Pancreas (tissue), 10 donors: ENCODE measurements at regions not wholly inside any gene's neighbourhood (a gene's known extent, or its start where the extent isn't known, plus 50 kb on each side); places are given as distances from the start of the nearest gene placed in this dataset.

Source experiments
- ATAC-seq, 4 donors: fragments of 200-7000 bp; cut with Tn5 transposase; one replicate each; pipeline versions ENCODE4 v1.8.0 to v1.9.1; 2020; ENCODE audit warnings: mild to moderate bottlenecking in 4 of 4, moderate library complexity in 4 of 4
- DNase-seq, 6 donors: peaks; one replicate each; pipeline ENCODE4 v3.0.0-alpha.2; 2020
- FAIRE-seq: peaks from 2 replicates; lab custom pipeline; 2012; peaks lifted over from hg19 to GRCh38; lab: Jason Lieb, UNC
- H3K27ac ChIP-seq, 4 donors: fragments of 200-600 bp; sonication (generic); 1 replicate in 3 of 4; 2 replicates in 1 of 4; pipeline versions ENCODE4 v1.5.0 to v1.8.0; 2020
- H3K27me3 ChIP-seq, 4 donors: fragments of 200-600 bp; one replicate each; pipeline ENCODE4 v1.8.0; 2021
- H3K36me3 ChIP-seq, 3 donors: fragments of 200-600 bp; sonication (generic) in 1 of 3; one replicate each; pipeline versions ENCODE4 v1.5.0 to v1.8.0; 2020 to 2021
- H3K4me1 ChIP-seq, 3 donors: fragments of 200-600 bp; one replicate each; pipeline ENCODE4 v1.8.0; 2021
- H3K4me3 ChIP-seq, 4 donors: fragments of 200-600 bp; sonication (generic) in 2 of 4; one replicate each; pipeline versions ENCODE4 v1.5.0 to v1.8.0; 2020 to 2021
- H3K9me3 ChIP-seq, 4 donors: fragments of 200-600 bp; one replicate each; pipeline ENCODE4 v1.8.0; 2021
- WGBS, 2 donors: extraction: QIAGEN DNeasy Blood & Tissue Kit; methylation state at CpG; one replicate each; pipeline ENCODE4 v1.1.7; 2013; 5-methylcytosine and 5-hydroxymethylcytosine counted together
- intact Hi-C, 3 donors: fragments of 100-400 bp; cut with DNase I; formaldehyde crosslinking; loops; one replicate each; pipeline versions ENCODE4 v1.11.1 to v1.14.2; 2022
- TF ChIP-seq, protein P1 (sequence below), 4 donors: fragments of 200-600 bp; sonication (generic) in 3 of 4; IDR thresholded peaks; one replicate each; pipeline versions ENCODE4 v1.5.0 to v1.8.0; 2021; ENCODE audit warnings: antibody characterized with exemption in 4 of 4
- donor health status: healthy with polysubstance abuse.
- donor health status: DM: no; HTN: no; CAD: no; lungs with moderate emphysema.
- donor health status: DM: no; HTN: no; CAD: no.
- donor health status: control.
- donor health status: control.
- donor health status: Bipolar disorder and iron deficiency.
- donor health status: DM: yes; HTN: yes; CAD: no.
- donor health status: DM: no; HTN: no; CAD: no.
- donor health status: DM: no; HTN: no; CAD: no.
- donor health status: DM: yes; HTN: yes; CAD: no.

DNA sequence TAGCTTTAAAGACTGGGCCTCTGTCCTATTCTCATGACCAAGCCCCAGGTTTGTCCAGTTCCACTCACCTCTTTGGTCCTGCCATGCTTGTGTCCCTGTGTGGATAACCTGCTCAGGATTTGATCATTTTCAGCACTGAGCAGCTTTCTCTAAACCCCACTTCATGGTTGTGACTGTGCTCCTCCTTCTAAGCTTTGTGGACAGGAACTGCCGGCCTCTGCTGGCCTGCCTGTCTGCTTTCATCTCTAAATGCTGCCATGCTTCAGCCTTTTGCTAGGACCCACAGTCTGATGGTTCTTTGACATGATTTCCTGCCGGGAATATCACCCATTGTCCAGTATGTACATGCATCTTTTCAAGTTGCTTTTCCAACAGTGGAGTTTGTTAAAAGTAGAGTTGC is 53.9 kb upstream of the STXBP6 start:
- ATAC-seq = no peak
- no peaks in the 10 kb centered on the region for H3K9me3 ChIP-seq
- intact Hi-C loops = no loop called here
- no peaks in the 10 kb centered on the region for H3K4me1 ChIP-seq
- TF ChIP-seq, protein P1, sequence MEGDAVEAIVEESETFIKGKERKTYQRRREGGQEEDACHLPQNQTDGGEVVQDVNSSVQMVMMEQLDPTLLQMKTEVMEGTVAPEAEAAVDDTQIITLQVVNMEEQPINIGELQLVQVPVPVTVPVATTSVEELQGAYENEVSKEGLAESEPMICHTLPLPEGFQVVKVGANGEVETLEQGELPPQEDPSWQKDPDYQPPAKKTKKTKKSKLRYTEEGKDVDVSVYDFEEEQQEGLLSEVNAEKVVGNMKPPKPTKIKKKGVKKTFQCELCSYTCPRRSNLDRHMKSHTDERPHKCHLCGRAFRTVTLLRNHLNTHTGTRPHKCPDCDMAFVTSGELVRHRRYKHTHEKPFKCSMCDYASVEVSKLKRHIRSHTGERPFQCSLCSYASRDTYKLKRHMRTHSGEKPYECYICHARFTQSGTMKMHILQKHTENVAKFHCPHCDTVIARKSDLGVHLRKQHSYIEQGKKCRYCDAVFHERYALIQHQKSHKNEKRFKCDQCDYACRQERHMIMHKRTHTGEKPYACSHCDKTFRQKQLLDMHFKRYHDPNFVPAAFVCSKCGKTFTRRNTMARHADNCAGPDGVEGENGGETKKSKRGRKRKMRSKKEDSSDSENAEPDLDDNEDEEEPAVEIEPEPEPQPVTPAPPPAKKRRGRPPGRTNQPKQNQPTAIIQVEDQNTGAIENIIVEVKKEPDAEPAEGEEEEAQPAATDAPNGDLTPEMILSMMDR (IDR thresholded peaks at IDR 0.05) = no peak
- no peaks in the 10 kb centered on the region for H3K27me3 ChIP-seq
- FAIRE-seq = no peak
- DNase-seq = no peak
- no peaks in the 10 kb centered on the region for H3K36me3 ChIP-seq
- WGBS, 2 donors = 41 to 82% methylated on average over 2 of the region's 2 CpGs
- H3K27ac ChIP-seq = no peak overlapping the region
- no peak overlapping the region for H3K4me3 ChIP-seq

DNA sequence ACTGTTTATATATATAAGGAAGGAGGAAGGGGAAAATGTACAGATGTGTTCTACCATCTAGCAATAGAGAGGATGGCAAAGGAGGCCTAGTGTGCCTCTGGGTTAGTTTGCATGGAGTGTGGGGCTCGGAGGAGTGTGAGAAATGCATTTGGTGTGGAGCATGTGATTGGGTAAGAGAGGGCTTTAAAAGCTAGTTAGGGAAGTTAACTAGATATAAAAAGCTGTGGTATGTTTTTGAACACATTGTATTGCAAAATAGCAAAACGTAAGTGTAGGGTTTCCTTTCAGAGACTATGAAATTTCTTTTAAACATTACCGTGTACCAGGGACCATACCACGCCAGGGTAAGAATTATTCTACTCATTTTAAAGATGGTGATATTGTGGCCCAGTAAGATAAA is 53.3 kb upstream of the STXBP6 start:
- no peaks in the 10 kb centered on the region for H3K4me1 ChIP-seq
- H3K36me3 ChIP-seq = no peaks in the 10 kb centered on the region
- H3K9me3 ChIP-seq = no peaks in the 10 kb centered on the region
- H3K4me3 ChIP-seq = no peak overlapping the region
- 90 to 91% methylated on average over 4 of the region's 4 CpGs for WGBS, 2 donors
- DNase-seq = no peak
- intact Hi-C loops = no loop called here
- H3K27ac ChIP-seq = no peak overlapping the region
- FAIRE-seq = no peak
- ATAC-seq = no peak
- TF ChIP-seq, protein P1 (IDR thresholded peaks at IDR 0.05) = no peak
- no peaks in the 10 kb centered on the region for H3K27me3 ChIP-seq

GRCh38 chr14:25102788-25103187 is 52.8 kb upstream of the STXBP6 start:
- FAIRE-seq (no peak), DNase-seq (no peak), ATAC-seq (peak in 2 of 4 donors; percentile 40 to 61)
- H3K27ac ChIP-seq = no peak overlapping the region
- WGBS, 2 donors = 57 to 72% methylated on average over 1 of the region's 1 CpG
- intact Hi-C loops = no loop called here
- no peaks in the 10 kb centered on the region for H3K4me1 ChIP-seq
- H3K4me3 ChIP-seq = no peak overlapping the region
- H3K9me3 ChIP-seq = no peaks in the 10 kb centered on the region
- H3K36me3 ChIP-seq = no peaks in the 10 kb centered on the region
- no peaks in the 10 kb centered on the region for H3K27me3 ChIP-seq
- TF ChIP-seq, protein P1 (IDR thresholded peaks at IDR 0.05) = no peak

GRCh38 chr14:25101276-25101675 is 51.3 kb upstream of the STXBP6 start:
- ATAC-seq (no peak), DNase-seq (no peak), FAIRE-seq (no peak)
- Histone ChIP-seq H3K4me3 (no peak overlapping the region), H3K36me3 (no peaks in the 10 kb centered on the region), H3K4me1 (no peaks in the 10 kb centered on the region), H3K27ac (no peak overlapping the region), H3K27me3 (no peaks in the 10 kb centered on the region), H3K9me3 (no peaks in the 10 kb centered on the region)
- intact Hi-C loops = no loop called here
- 33 to 83% methylated on average over 2 of the region's 2 CpGs for WGBS, 2 donors
- TF ChIP-seq, protein P1 (IDR thresholded peaks at IDR 0.05) = no peak
